Erythroblast (primary cell): ENCODE measurements at regions not wholly inside any gene's neighbourhood (a gene's known extent, or its start where the extent isn't known, plus 50 kb on each side); places are given as distances from the start of the nearest gene placed in this dataset.

Source experiments
- GATA1 ChIP-seq: IDR thresholded peaks from 2 replicates; pipeline ENCODE4 v1.6.1; 2011; ENCODE audit warnings: low read depth, mild to moderate bottlenecking, control low read depth, low read length, moderate library complexity
- POLR2A ChIP-seq: IDR thresholded peaks from 2 replicates; pipeline ENCODE4 v1.6.1; 2011; ENCODE audit warnings: mild to moderate bottlenecking, low read length

GRCh38 chr16:56113223-56113622, 78.1 kb upstream of the GNAO1 start:
- no peak for TF ChIP-seq POLR2A
- no peak for TF ChIP-seq GATA1
